ENCODE measurements at regions not wholly inside any gene's neighbourhood (a gene's known extent, or its start where the extent isn't known, plus 50 kb on each side); places are given as distances from the start of the nearest gene placed in this dataset.

DNA sequence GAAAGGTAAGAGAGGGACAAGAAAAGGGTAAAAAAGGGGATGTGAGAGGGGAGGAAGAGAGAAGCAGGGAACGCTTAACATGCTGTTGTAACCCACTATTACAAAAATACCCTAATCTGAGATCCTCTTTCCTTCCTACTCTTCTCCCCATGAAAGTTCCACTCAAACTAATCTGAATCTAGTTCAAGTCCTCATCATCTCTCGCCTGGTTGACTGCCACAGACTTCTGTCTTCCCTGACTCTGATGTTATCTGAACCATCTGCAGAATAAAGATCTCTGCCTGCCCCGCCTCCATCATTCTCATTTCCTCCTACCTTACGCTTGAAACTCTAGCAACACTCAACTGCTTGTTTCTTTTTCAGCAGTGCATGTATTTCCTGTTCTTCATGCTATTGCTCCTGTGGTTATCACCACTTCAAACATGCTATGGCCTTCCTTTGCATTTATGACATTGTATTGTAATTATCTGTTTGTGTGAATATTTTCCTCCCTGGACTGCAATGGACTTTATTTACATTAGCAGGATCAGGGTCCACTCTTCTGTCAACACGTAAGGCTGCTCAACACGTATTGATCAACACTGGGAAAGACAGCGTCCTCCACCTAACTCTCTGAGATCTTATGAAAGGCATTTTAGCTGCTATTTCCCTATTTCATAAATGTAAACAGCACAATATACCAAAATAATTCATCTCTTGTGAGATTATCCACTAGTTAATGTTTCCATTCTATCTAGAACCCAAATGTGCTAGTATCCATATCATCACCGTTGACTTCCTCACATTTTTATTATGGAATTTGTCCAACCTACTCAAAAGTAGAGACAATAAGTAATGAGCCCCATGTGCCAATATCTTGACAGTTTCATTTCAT, 215.5 kb upstream of the USP25 start:
- in situ Hi-C loops (cut with MboI; ENCODE audit: low pct_unique_long_range_greater_than_20kb, low sequenced_read_pairs, unreplicated experiment), result no loop called here

DNA sequence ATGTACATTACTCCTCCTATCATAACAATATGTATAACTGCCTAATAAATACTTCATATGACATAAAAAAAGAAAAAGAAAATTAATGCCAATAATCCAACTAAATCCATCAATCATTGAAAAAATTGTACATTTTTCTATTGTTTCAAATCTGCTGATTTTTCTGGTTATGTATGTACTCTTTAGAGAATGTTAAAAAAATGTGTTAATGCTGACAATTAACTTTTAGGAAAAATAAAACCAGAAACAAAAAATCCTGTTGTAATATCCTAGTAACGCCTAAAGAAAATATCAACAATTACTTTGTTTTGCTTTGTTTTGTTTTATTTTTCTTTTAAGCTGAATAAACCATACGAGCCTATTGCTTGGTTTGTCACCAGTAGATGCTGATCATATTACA, 213.9 kb upstream of the USP25 start:
- in situ Hi-C loops (cut with MboI; ENCODE audit: low pct_unique_long_range_greater_than_20kb, low sequenced_read_pairs, unreplicated experiment), result no loop called here
- TF ChIP-seq, protein P1, sequence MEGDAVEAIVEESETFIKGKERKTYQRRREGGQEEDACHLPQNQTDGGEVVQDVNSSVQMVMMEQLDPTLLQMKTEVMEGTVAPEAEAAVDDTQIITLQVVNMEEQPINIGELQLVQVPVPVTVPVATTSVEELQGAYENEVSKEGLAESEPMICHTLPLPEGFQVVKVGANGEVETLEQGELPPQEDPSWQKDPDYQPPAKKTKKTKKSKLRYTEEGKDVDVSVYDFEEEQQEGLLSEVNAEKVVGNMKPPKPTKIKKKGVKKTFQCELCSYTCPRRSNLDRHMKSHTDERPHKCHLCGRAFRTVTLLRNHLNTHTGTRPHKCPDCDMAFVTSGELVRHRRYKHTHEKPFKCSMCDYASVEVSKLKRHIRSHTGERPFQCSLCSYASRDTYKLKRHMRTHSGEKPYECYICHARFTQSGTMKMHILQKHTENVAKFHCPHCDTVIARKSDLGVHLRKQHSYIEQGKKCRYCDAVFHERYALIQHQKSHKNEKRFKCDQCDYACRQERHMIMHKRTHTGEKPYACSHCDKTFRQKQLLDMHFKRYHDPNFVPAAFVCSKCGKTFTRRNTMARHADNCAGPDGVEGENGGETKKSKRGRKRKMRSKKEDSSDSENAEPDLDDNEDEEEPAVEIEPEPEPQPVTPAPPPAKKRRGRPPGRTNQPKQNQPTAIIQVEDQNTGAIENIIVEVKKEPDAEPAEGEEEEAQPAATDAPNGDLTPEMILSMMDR (IDR thresholded peaks at IDR 0.05; ENCODE audit: extremely low read depth, insufficient read depth, missing control alignments), result no peak
- no peak for DNase-seq (ENCODE audit: low spot score)

More for the DNA sequence above, 215.5 kb upstream of the USP25 start:
- DNase-seq (ENCODE audit: low spot score), result peak; percentile 53
- TF ChIP-seq, protein P1 (IDR thresholded peaks at IDR 0.05; ENCODE audit: extremely low read depth, insufficient read depth, missing control alignments), result no peak

DNA sequence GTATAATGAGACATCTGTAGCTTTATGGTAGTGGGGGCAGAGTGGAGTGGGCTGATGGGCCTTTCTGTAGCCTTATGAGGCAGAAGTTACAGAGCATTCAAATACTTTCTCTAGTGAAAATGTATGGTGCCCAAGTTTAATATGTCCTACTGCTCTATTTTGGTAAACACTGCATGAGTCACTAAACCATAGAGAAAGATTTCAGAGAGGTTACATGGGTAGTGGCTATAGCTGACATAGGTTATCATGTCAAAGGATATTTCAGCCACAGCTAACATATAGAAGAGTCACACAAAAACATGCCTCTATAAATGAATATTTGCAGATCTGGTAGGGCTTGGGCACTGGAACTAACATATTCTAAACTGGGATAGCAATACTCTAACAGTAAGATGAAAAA, 212.4 kb upstream of the USP25 start:
- DNase-seq (ENCODE audit: low spot score), result no peak
- in situ Hi-C loops (cut with MboI; ENCODE audit: low pct_unique_long_range_greater_than_20kb, low sequenced_read_pairs, unreplicated experiment), result no loop called here
- TF ChIP-seq, protein P1 (IDR thresholded peaks at IDR 0.05; ENCODE audit: extremely low read depth, insufficient read depth, missing control alignments), result no peak

DNA sequence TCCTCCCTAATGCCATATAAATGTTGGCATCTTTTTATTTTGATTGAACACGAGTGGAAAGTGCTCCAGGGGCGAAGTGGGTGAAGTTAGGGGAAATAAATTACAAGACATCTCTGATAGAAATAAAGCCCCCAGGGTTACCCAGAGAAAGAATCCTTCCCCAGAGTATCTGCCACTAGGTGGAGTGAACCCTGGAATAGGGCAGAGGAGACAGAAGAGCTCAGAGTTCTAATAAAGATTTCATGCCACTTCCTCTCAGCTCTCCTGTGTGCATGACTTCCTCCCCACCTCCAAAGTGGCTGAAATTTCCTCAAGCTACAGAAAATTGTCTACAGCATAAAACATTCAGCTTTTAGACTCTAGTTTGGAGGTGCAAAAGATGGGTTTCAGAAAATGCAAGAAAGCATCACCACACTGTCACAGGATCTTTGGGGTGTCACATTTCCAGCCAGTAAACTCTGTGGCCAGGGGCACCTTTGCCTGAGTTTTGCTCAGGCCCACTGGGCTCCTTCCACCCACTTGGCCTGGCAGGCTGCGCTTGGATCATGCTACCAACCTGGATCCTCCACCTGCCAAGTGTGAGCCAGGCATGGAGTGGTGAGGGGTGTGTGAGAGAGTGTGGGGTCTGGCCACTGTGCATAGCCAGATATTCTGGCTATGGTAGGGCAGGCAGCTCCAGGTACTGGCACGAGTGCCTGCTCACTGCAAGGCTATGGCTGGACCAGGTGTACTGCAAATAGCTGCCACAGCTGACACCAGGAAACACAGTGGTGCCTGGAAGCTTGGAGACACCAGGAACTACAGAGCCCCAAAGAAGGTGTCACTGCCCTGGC, 208.8 kb upstream of the USP25 start:
- TF ChIP-seq, protein P1 (IDR thresholded peaks at IDR 0.05; ENCODE audit: extremely low read depth, insufficient read depth, missing control alignments), result no peak
- in situ Hi-C loops (cut with MboI; ENCODE audit: low pct_unique_long_range_greater_than_20kb, low sequenced_read_pairs, unreplicated experiment), result no loop called here
- DNase-seq (ENCODE audit: low spot score), result no peak

DNA sequence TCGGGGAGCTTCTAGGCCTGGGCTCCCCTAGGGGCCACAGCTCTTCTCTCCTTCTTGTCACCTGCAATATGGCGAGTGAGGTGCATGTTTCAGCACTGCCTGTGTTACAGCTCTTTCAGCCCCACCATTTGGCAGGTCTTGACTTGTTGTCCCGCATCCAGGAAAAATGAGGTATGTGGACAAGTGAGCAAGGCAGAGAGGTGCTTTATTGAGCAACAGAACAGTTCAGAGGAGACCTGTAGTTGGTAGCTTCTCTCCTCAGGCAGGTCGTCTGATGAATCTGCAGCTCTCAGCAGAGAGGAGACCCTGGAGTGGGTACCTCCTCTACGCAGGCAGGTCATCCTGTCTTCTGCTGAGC, 208.2 kb upstream of the USP25 start:
- no peak for DNase-seq (ENCODE audit: low spot score)
- TF ChIP-seq, protein P1 (IDR thresholded peaks at IDR 0.05; ENCODE audit: extremely low read depth, insufficient read depth, missing control alignments), result no peak
- in situ Hi-C loops (cut with MboI; ENCODE audit: low pct_unique_long_range_greater_than_20kb, low sequenced_read_pairs, unreplicated experiment), result no loop called here

DNA sequence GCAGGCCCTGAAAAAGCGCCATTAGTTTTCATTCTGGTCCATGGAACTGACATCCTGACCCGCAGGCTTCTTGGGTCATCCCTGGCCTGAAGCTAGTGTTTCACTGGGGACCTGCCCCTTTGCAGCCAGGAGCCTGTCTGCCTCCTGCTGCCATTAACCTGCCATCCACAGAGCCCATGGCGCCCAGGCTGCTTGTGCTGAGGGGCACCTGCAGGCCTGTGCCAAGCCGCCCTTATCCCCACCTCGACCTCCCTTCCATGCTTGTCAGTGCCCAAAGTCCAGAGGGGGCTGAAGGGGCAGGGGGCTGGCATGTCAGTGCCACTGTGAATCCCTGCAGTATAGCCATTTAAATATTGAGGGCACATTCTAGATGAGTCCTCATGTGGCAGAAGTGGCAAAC, 207.6 kb upstream of the USP25 start:
- in situ Hi-C loops (cut with MboI; ENCODE audit: low pct_unique_long_range_greater_than_20kb, low sequenced_read_pairs, unreplicated experiment), result no loop called here
- no peak for DNase-seq (ENCODE audit: low spot score)
- TF ChIP-seq, protein P1 (IDR thresholded peaks at IDR 0.05; ENCODE audit: extremely low read depth, insufficient read depth, missing control alignments), result no peak
